Kidney epithelial cell (primary cell): ENCODE measurements at regions not wholly inside any gene's neighbourhood (a gene's known extent, or its start where the extent isn't known, plus 50 kb on each side); places are given as distances from the start of the nearest gene placed in this dataset.

Source experiments
- DNase-seq: peaks from one replicate; pipeline ENCODE4 v3.0.0-alpha.2; 2010; ENCODE audit warnings: low read depth
- H3K27me3 ChIP-seq: 2 replicates; pipeline ENCODE4 v1.6.0; 2011; ENCODE audit warnings: low read length; ENCODE audit not compliant: control insufficient read depth, insufficient read depth
- H3K36me3 ChIP-seq: 2 replicates; pipeline ENCODE4 v1.5.1; 2011; ENCODE audit warnings: low read length; ENCODE audit not compliant: control insufficient read depth, insufficient read depth
- H3K4me3 ChIP-seq: 2 replicates; pipeline ENCODE4 v1.5.1; 2011; ENCODE audit warnings: low read depth, mild to moderate bottlenecking, control low read depth, low read length
- TF ChIP-seq, protein P1 (sequence below): IDR thresholded peaks from 2 replicates; pipeline ENCODE4 v1.5.1; 2011; ENCODE audit warnings: mild to moderate bottlenecking, moderate library complexity, low read length, control low read depth, inconsistent platforms; ENCODE audit not compliant: insufficient read depth, poor library complexity, severe bottlenecking

DNA sequence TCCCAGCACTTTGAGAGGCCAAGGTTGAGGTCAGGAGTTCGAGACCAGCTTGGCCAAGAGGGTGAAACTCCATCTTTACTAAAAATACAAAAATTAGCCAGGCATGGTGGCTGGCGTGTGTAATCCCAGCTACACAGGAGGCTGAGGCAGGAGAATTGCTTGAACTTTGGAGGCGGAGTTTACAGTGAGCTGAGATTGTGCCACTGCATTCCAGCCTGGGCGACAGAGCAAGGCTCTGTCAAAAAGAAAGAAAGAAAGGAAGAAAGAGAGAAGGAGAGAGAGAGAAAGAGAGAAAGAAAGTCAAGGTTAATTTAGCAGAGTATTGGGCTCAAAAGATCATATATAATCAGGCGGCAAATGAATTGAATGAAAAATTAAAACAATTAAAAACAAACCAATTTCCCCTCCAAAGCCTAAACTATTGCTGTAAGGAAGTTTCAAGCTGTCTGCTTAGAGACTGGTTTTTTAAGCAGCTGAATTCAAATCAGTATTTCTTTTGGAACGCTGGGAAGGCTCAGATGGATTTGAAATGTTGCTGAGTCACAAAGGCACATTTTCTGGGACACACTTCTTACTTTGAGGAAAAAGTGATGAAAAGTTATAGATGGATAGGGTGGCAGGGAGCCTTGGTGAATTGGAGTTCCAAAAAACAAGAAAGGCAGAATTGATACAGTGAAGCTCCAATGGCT, 81.3 kb upstream of the BHLHE40 start:
- H3K4me3 ChIP-seq: no peak overlapping the region
- TF ChIP-seq, protein P1, sequence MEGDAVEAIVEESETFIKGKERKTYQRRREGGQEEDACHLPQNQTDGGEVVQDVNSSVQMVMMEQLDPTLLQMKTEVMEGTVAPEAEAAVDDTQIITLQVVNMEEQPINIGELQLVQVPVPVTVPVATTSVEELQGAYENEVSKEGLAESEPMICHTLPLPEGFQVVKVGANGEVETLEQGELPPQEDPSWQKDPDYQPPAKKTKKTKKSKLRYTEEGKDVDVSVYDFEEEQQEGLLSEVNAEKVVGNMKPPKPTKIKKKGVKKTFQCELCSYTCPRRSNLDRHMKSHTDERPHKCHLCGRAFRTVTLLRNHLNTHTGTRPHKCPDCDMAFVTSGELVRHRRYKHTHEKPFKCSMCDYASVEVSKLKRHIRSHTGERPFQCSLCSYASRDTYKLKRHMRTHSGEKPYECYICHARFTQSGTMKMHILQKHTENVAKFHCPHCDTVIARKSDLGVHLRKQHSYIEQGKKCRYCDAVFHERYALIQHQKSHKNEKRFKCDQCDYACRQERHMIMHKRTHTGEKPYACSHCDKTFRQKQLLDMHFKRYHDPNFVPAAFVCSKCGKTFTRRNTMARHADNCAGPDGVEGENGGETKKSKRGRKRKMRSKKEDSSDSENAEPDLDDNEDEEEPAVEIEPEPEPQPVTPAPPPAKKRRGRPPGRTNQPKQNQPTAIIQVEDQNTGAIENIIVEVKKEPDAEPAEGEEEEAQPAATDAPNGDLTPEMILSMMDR: no peak
- no peaks in the 10 kb centered on the region for H3K36me3 ChIP-seq
- H3K27me3 ChIP-seq: no peaks in the 10 kb centered on the region
- no peak for DNase-seq

DNA sequence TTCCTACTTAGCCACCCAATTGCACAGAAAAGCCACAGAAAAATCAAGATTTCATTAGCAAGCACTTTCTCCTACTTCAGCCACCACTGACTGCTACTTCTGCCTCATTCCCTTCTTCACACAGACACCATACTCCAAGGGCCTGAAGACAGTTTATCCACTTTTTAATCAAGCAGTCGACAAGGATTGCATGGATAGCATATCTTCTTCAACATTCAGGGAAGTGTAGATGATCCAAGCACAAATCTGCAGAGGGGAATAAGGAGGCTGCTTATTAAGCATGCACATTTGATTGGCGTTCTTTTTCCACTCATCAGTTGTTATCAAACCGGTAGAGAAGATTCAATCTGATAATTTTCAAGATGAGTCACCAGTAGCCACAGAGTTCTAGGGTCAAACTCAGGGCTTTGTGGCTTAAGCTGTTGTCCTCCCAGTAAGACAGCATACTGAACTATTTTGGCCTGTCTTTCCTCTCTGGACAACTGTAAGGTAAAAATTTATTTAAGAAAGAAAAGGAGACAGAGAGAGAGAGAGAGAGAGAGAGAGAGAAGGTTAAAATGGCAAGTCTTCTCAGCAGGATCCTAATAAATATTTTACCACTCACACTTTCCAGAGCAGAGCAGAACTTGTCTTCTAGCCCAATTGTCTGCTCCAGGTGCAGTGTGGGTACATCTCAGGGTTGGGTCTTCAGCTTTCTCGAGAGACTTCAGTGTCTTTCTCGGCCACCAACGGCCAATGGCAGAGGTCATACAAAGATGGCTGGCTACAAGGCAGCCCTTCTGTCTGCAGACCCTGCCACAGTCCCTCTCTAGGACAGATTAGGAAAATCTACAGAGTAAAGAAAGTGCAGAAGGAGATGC, 80.6 kb upstream of the BHLHE40 start:
- H3K4me3 ChIP-seq: no peak overlapping the region
- no peaks in the 10 kb centered on the region for H3K27me3 ChIP-seq
- TF ChIP-seq, protein P1: no peak
- no peak for DNase-seq
- no peaks in the 10 kb centered on the region for H3K36me3 ChIP-seq

DNA sequence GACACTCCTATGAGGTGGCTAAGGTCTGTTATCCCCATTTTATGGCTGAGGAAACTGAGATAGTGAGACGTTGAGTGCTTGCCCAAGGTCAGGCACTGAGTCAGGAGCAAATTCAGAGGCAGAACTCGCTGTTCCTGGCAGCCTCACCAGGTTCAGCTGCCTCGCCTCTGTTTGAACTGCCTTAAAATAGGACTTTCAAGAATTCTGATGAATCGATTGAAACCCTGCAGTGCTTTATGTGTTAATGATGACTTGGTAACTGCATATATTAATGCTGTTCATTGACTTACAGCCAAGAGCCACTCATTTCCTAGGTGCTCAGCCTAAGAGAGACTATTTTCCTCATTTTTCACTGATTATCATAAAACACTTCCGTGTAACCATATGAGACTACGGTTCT, 79.5 kb upstream of the BHLHE40 start:
- DNase-seq: no peak

DNA sequence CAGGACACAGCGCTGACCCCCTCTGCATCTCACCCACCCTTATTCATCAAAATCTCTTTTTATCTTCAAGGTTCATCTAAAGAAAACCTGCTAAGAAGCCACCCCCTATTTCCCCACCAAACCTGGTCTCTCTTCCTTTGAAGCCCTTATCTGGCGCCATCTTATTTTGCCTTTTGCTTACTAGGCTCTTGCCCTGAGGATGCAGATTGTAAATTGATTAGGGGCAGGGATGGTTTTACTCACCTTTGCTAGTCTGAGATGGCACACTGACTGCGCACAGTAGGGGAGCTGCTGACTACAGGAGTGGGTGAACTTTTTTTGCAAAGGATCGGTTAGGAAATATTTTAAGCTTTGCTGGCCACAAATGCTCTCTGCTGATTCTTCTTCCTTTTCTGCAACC, 78.9 kb upstream of the BHLHE40 start:
- no peak overlapping the region for H3K4me3 ChIP-seq
- DNase-seq: no peak
- no peaks in the 10 kb centered on the region for H3K36me3 ChIP-seq
- TF ChIP-seq, protein P1: no peak
- no peaks in the 10 kb centered on the region for H3K27me3 ChIP-seq

More for the DNA sequence above, 79.5 kb upstream of the BHLHE40 start:
- H3K27me3 ChIP-seq: no peaks in the 10 kb centered on the region
- H3K36me3 ChIP-seq: no peaks in the 10 kb centered on the region
- TF ChIP-seq, protein P1: no peak
- H3K4me3 ChIP-seq: no peak overlapping the region

DNA sequence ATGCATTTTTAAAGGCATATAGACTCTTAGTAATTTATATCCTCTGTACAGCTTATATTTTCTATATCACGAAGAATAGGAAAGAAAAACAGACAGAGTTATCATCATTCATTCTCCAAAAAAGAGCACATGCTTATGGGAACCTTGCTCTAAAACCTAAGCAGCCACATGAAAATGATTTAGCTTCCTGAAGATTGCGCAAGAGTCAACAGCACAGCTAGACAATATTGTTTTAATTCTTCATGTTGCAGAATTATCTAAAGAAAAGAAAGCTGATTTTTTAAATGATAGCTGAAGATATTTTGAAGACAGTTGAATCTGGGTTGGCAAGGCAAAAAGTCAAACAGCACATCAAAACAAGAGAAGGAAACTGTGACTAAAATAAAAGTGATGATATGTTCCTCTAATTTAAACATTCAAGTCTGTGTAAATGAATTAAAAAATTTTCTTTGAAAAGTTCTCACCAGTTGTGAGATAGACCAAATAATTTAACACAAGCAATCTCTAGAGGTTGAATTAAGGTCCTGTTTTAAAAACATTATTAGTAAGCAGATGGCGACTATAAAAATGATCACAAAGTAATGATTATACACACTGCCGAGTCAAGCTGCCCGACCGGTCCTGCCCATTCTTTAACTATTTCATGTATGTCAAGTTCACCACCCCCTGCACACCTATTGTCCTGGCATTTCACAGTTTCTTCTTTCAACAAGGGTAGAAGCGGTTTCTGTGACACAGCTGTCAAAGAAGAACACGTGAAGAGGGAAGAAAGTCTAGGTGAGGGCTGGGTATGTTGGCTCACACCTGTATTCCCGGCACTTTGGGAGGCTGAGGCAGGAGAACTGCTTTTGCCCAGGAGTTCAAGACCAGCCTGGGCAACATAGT, 74.2 kb upstream of the BHLHE40 start:
- DNase-seq: no peak
- TF ChIP-seq, protein P1: no peak
- H3K27me3 ChIP-seq: no peaks in the 10 kb centered on the region
- no peaks in the 10 kb centered on the region for H3K36me3 ChIP-seq
- H3K4me3 ChIP-seq: no peak overlapping the region
